ENCODE measurements at regions not wholly inside any gene's neighbourhood (a gene's known extent, or its start where the extent isn't known, plus 50 kb on each side); places are given as distances from the start of the nearest gene placed in this dataset.

GRCh38 chr12:107235600-107235999 is 142.3 kb upstream of the CRY1 start:
- TF ChIP-seq CTCF (IDR thresholded peaks at IDR 0.05) (no peak), POLR2AphosphoS5 (IDR thresholded peaks at IDR 0.05) (no peak), EP300 (IDR thresholded peaks at IDR 0.05) (no peak)
